Loucy (cell line): ENCODE measurements at regions not wholly inside any gene's neighbourhood (a gene's known extent, or its start where the extent isn't known, plus 50 kb on each side); places are given as distances from the start of the nearest gene placed in this dataset.

Experiments
- EZH2phosphoT487 ChIP-seq: fragments of 200-600 bp; IDR thresholded peaks from 2 replicates; pipeline ENCODE4 v1.6.1; 2018; ENCODE audit warnings: antibody characterized with exemption, mild to moderate bottlenecking, moderate library complexity, borderline replicate concordance
- TF ChIP-seq, protein P1 (sequence below): fragments of 200-600 bp; sonication (generic); conservative IDR thresholded peaks from 2 replicates; pipeline ENCODE4 v1.5.1; 2014; ENCODE audit warnings: mild to moderate bottlenecking, antibody characterized with exemption, low read length

DNA sequence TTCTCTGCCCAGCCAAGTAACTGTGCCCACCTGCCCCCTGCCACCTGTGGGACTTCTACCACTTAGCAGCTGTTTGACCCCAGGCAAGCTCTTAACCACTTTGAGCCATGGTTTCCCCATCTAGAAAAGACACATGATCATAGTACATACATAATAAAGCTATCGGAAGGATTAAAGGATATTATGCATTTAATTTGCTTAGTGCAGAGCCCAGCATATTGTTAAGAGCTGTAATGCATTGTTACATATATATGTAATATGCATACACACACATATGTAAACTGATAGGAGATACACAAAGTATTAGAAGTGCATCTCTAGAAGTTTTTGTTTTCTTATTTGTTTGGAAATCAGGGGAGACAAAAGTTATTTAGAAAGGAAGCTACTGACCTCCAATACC is 83.5 kb upstream of the ZBTB40 start:
- TF ChIP-seq, protein P1, sequence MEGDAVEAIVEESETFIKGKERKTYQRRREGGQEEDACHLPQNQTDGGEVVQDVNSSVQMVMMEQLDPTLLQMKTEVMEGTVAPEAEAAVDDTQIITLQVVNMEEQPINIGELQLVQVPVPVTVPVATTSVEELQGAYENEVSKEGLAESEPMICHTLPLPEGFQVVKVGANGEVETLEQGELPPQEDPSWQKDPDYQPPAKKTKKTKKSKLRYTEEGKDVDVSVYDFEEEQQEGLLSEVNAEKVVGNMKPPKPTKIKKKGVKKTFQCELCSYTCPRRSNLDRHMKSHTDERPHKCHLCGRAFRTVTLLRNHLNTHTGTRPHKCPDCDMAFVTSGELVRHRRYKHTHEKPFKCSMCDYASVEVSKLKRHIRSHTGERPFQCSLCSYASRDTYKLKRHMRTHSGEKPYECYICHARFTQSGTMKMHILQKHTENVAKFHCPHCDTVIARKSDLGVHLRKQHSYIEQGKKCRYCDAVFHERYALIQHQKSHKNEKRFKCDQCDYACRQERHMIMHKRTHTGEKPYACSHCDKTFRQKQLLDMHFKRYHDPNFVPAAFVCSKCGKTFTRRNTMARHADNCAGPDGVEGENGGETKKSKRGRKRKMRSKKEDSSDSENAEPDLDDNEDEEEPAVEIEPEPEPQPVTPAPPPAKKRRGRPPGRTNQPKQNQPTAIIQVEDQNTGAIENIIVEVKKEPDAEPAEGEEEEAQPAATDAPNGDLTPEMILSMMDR = no peak
- no peak for TF ChIP-seq EZH2phosphoT487
